Testis (tissue), 2 donors: ENCODE measurements at regions not wholly inside any gene's neighbourhood (a gene's known extent, or its start where the extent isn't known, plus 50 kb on each side); places are given as distances from the start of the nearest gene placed in this dataset.

Experiments used
- CTCF ChIP-seq, 3 experiments: fragments of 450-650 bp in 2 of 3; fragments of 200-600 bp in 1 of 3; sonication (generic) in 1 of 3; IDR thresholded peaks; one replicate each; pipeline ENCODE4 v1.5.1; 2016 to 2019; ENCODE audit warnings: antibody characterized with exemption in 3 of 3, mild to moderate bottlenecking in 2 of 3, moderate library complexity in 1 of 3
- POLR2A ChIP-seq: fragments of 450-650 bp; IDR thresholded peaks from one replicate; pipeline ENCODE4 v1.6.1; 2017; ENCODE audit warnings: antibody characterized with exemption, mild to moderate bottlenecking, moderate library complexity

GRCh38 chr21:35198982-35199732, 150.1 kb upstream of the RUNX1 start:
- TF ChIP-seq CTCF (IDR thresholded peaks at IDR 0.05) = no peak
- no peak for TF ChIP-seq POLR2A
